Activated CD4-positive, alpha-beta T cell treated with anti-CD3 and anti-CD28 coated beads for 36 hours (primary cell): ENCODE measurements at regions not wholly inside any gene's neighbourhood (a gene's known extent, or its start where the extent isn't known, plus 50 kb on each side); places are given as distances from the start of the nearest gene placed in this dataset.
"Not testable (repeated sequence)": the region's sequence is repeated elsewhere in the genome, so short reads cannot be mapped to it uniquely, and the experiment has no call there.

Experiments used
- ATAC-seq: fragments of 200-7000 bp; cut with Tn5 transposase; one replicate; pipeline ENCODE4 v1.10.0; 2021; ENCODE audit warnings: mild to moderate bottlenecking, moderate library complexity
- CTCF ChIA-PET: fragments of 350-600 bp; sonication (Branson Sonifier 250); formaldehyde crosslinking; loops from one replicate; lab custom pipeline; 2021; ENCODE audit warnings: antibody characterized with exemption; lab: Charles Lee
- POLR2A ChIA-PET: fragments of 350-600 bp; sonication (Branson Sonifier 250); formaldehyde crosslinking; loops from one replicate; lab custom pipeline; 2021; ENCODE audit warnings: antibody characterized with exemption, inconsistent platforms; lab: Charles Lee
- DNase-seq: peaks from one replicate; pipeline ENCODE4 v3.0.0-alpha.2; 2020
- H3K27ac Mint-ChIP-seq: one replicate; pipeline ENCODE4 v1.8.0; 2021; ENCODE audit warnings: mixed read lengths
- H3K27me3 Mint-ChIP-seq: one replicate; pipeline ENCODE4 v1.8.0; 2021; ENCODE audit warnings: mixed read lengths
- H3K36me3 Mint-ChIP-seq: one replicate; pipeline ENCODE4 v1.8.0; 2021; ENCODE audit warnings: low read depth, mixed read lengths
- H3K4me1 Mint-ChIP-seq: one replicate; pipeline ENCODE4 v1.8.0; 2021; ENCODE audit warnings: mixed read lengths
- H3K4me3 Mint-ChIP-seq: one replicate; pipeline ENCODE4 v1.8.0; 2021; ENCODE audit warnings: mild to moderate bottlenecking, moderate library complexity, mixed read lengths
- H3K9me3 Mint-ChIP-seq: one replicate; pipeline ENCODE4 v1.8.0; 2021; ENCODE audit warnings: low read depth, mixed read lengths
- intact Hi-C, 2 experiments: fragments of 100-400 bp; cut with DNase I in 1 of 2; cut with micrococcal nuclease in 1 of 2; formaldehyde crosslinking; loops; one replicate each; pipeline versions ENCODE4 v1.14.2 to v1.15.1; 2022 to 2024; cut with DNase I, micrococcal nuclease

DNA sequence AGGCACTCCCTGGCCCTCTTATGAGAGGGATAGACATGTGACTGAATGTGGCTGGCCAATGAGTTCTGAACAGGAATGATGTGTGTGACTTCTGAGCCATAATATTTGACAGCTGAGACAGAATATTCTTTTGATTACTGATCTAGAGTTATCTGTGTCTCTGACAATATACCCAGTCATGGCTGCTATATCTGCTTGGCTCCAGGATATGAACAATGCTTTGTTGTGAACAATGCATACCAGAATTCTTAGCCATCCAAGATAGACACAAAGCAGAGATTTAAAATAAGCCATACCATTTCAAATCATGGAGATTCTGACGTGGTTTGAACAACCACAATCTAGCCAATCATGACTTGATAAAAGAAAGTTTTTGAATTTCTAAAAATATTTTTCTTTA is 840.3 kb upstream of the SEMA6A start:
- Mint-ChIP-seq H3K27ac (no peak overlapping the region), H3K27me3 (no peaks in the 10 kb centered on the region), H3K4me1 (no peaks in the 10 kb centered on the region), H3K9me3 (peaks cover 1% of the 10 kb centered on the region), H3K36me3 (no peaks in the 10 kb centered on the region), H3K4me3 (no peak overlapping the region)
- ATAC-seq (no peak), DNase-seq (no peak)
- ChIA-PET POLR2A (no interaction called here), CTCF (no interaction called here)
- intact Hi-C loops = no loop called here

DNA sequence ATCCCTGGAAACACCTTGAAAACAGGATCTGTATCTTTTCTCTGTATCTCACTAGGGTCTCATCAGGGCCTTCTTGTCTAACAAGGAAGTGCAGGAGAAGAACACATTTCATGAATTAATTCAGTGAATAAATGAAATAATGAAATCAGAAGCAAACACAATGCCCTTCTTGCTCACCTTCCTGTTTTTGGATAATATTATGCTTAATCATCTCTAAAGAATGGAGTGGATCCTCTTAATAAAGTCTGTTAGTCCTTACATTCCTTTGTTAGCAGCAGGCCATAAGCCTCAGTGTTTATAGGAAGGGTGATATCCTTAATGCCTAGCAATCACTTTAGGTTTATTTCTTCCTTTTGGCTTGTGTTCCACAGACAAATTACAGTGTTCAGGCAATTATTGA is 837.1 kb upstream of the SEMA6A start:
- intact Hi-C loops = no loop called here
- Mint-ChIP-seq H3K9me3 (peaks cover 1% of the 10 kb centered on the region), H3K4me3 (no peak overlapping the region), H3K4me1 (no peaks in the 10 kb centered on the region), H3K27ac (no peak overlapping the region), H3K27me3 (no peaks in the 10 kb centered on the region), H3K36me3 (no peaks in the 10 kb centered on the region)
- DNase-seq (no peak), ATAC-seq (no peak)
- POLR2A ChIA-PET = no interaction called here
- CTCF ChIA-PET = no interaction called here

DNA sequence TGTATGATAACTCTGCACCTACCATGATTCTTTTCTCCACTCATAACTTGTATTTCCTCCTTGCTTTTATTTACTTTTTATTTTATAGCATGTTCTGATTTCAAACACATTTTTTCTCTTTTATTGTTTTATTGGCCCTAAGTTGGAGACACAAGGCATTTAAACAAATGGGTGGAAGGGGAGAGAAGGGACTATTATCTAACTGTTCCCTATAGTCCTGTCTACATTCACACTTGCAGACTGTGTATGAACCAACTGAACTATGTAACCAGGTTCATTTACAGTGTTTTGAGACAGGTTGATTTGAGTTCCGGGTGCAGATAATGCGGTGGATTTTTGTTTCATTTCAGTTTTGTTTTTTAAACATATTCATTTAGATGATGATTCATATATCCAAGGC is 830.6 kb upstream of the SEMA6A start:
- H3K27ac Mint-ChIP-seq = no peak overlapping the region
- intact Hi-C loops = no loop called here
- H3K9me3 Mint-ChIP-seq = peaks cover 2% of the 10 kb centered on the region
- ChIA-PET CTCF (no interaction called here), POLR2A (no interaction called here)
- H3K36me3 Mint-ChIP-seq = no peaks in the 10 kb centered on the region
- no peak overlapping the region for H3K4me3 Mint-ChIP-seq
- DNase-seq (no peak), ATAC-seq (no peak)
- no peaks in the 10 kb centered on the region for H3K4me1 Mint-ChIP-seq
- no peaks in the 10 kb centered on the region for H3K27me3 Mint-ChIP-seq

DNA sequence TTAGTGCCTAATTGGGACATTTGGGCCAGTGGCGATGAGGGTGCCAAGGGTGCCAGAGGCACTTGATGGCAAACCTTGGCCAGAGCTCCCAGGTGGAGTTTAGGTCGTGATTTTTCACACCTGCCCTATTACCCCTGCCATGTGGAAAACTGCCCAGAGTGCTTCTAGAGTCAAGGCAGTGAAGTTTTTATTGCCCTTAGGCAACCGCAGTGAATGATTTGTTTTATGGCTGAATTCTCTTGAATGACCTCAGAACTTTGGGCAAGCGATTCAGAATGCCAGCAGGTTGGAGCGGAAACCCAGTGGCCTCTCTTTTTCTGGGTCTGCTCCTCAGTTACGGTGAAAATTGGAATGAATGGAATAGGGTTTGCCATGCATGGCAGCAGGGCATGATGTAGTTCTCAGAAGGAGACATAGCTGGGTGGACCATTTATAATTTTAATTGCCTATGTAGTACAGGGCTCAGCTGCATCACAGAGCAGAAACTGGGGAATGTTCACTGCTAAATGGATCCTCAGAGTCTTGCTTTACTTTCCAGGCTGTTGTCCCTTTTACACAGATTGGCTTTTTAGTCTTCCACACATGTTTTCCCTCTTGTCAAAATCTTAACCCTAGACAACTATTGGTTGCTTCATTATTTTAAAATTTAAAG is 820.0 kb upstream of the SEMA6A start:
- ChIA-PET CTCF (no interaction called here), POLR2A (no interaction called here)
- Mint-ChIP-seq H3K36me3 (no peaks in the 10 kb centered on the region), H3K9me3 (no peaks in the 10 kb centered on the region), H3K27me3 (no peaks in the 10 kb centered on the region), H3K27ac (no peak overlapping the region), H3K4me1 (no peaks in the 10 kb centered on the region), H3K4me3 (no peak overlapping the region)
- DNase-seq (no peak), ATAC-seq (no peak)
- intact Hi-C loops = no loop called here

DNA sequence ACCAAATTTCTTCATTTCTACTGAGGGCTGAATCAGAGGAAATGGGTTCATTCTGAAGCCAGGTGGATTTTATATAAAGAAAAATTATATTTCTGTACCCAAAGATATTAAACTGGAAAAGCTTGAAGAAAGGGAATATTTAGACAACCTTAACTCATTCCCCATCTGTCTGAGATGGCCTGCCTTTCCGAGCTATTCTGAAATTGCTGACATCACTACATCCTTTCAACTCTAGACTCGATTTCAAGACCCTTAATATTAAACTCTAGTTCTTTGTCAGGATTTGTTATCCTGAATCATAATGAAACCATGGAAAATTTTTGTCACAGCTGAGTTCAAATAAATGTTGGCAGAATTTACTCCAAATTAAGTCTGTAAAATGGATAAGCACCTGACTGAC is 818.5 kb upstream of the SEMA6A start:
- intact Hi-C loops = no loop called here

DNA sequence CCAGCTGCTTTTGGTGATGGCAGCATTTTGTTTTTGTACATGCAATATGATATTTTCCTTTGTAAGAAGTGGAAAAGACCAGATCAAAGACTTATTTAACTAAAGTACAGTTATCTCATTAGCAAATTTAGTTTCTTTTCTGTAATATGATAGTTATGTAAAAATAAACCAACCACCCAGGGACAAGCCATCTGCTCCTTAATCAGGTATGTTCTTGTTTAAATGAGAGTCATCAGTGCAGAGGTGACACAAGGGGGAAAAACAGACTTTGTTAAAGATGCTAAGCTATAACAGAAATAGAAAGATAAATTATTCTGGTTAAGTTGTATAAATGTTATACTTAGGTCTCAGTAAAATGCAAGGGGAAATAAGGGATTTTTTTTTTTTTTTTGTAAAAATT is 805.7 kb upstream of the SEMA6A start:
- POLR2A ChIA-PET = no interaction called here
- Mint-ChIP-seq H3K27ac (no peak overlapping the region), H3K9me3 (peaks cover 3% of the 10 kb centered on the region), H3K36me3 (no peaks in the 10 kb centered on the region), H3K4me3 (no peak overlapping the region), H3K27me3 (no peaks in the 10 kb centered on the region), H3K4me1 (no peaks in the 10 kb centered on the region)
- intact Hi-C loops = no loop called here
- CTCF ChIA-PET = no interaction called here
- DNase-seq = no peak
- ATAC-seq = no peak

More for the DNA sequence above, 818.5 kb upstream of the SEMA6A start:
- ATAC-seq (no peak), DNase-seq (no peak)
- CTCF ChIA-PET = no interaction called here
- Mint-ChIP-seq H3K36me3 (no peaks in the 10 kb centered on the region), H3K27me3 (no peaks in the 10 kb centered on the region), H3K4me1 (no peaks in the 10 kb centered on the region), H3K27ac (no peak overlapping the region), H3K9me3 (no peaks in the 10 kb centered on the region), H3K4me3 (no peak overlapping the region)
- POLR2A ChIA-PET = no interaction called here

DNA sequence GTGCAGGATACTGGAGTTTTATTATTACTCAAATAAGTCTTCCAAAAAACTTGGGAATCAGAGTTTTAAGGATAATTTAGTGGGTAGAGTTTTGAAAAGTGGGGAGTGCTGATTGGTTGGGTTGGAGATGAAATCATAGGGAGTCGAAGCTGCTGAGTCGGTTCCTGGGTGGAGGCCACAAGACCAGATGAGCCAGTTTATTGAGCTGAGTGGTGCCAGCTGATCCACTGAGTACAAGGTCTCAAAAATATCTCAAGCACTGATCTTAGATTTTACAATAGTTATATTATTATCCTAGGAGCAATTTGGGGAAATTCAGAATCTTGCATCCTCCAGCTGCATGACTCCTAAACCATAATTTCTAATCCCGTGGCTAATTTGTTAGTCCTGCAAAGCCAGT is 804.9 kb upstream of the SEMA6A start:
- no peak for ATAC-seq
- DNase-seq = no peak
- no peaks in the 10 kb centered on the region for H3K36me3 Mint-ChIP-seq
- no peak overlapping the region for H3K27ac Mint-ChIP-seq
- no peak overlapping the region for H3K4me3 Mint-ChIP-seq
- intact Hi-C loops = no loop called here
- H3K27me3 Mint-ChIP-seq = no peaks in the 10 kb centered on the region
- H3K9me3 Mint-ChIP-seq = peaks cover 3% of the 10 kb centered on the region
- CTCF ChIA-PET = no interaction called here
- POLR2A ChIA-PET = no interaction called here
- no peaks in the 10 kb centered on the region for H3K4me1 Mint-ChIP-seq

DNA sequence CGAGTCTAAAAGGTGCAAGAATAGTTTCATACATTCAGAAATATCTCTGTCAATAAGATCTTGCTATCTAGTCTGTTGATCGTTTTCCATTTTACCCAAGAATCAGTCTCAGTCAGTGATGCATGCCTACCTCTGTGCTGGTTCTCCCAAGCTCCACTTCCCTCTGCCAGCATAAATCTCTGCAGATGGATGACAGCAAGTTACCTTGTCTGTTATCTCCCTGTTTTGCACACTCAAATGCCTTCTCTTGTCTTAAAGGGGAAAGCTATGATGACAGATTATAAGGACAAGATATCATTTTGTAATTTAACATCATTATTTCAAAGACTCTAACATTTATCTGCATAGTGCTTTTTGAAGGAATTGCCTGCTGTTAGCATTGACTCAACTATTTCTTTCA is 802.1 kb upstream of the SEMA6A start:
- no peak overlapping the region for H3K27ac Mint-ChIP-seq
- H3K4me1 Mint-ChIP-seq = no peaks in the 10 kb centered on the region
- ATAC-seq = no peak
- H3K27me3 Mint-ChIP-seq = no peaks in the 10 kb centered on the region
- intact Hi-C loops = no loop called here
- H3K9me3 Mint-ChIP-seq = no peaks in the 10 kb centered on the region
- H3K36me3 Mint-ChIP-seq = no peaks in the 10 kb centered on the region
- ChIA-PET CTCF (no interaction called here), POLR2A (no interaction called here)
- H3K4me3 Mint-ChIP-seq = no peak overlapping the region
- DNase-seq = no peak

DNA sequence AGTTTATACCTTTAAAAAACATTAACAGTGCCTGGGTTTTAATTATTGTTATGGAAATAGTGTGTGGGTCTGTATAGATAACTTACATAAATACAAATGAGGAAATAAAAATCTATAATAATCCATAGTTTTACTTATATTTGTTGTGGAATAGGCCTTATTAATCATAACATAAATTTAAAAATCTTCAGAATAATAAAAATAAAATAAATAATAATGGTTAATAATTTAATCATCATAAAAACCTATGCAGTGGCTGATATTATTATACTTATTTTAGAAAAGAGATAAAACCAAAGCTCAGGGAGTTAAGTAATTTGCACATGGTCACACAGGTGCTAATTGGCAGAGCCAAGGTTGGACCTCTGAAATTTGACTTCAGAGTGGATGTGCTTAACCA is 785.3 kb upstream of the SEMA6A start:
- ChIA-PET CTCF (interaction anchor here (0.6 kb wide), 1 partner anchor 64 kb away, joined by 3 read pairs; no protein-coding TSS in a partner anchor), POLR2A (no interaction called here)
- intact Hi-C loops = no loop called here
- no peak overlapping the region for H3K27ac Mint-ChIP-seq
- ATAC-seq (no peak), DNase-seq (no peak)
- no peak overlapping the region for H3K4me3 Mint-ChIP-seq
- H3K4me1 Mint-ChIP-seq = no peaks in the 10 kb centered on the region
- peaks cover 5% of the 10 kb centered on the region for H3K9me3 Mint-ChIP-seq
- H3K36me3 Mint-ChIP-seq = no peaks in the 10 kb centered on the region
- H3K27me3 Mint-ChIP-seq = no peaks in the 10 kb centered on the region

DNA sequence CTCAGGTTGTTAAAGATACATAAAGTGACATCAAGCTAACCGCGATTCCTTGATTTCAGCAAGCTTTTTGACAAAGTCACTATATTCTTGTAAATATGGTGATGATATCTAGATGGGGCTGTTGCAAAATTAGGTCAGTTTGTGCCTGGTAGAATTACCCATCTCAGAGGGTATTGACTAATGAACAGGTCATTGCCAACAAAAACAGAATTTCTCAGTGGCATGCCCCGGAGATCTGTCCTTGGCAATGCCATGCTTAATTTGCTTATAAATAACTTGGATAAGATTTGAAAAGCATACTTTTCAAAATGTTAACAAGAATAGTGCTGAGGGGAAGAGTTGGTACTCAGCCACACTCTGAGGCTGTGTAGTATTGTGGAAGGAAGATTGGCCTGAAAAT is 783.3 kb upstream of the SEMA6A start:
- no peaks in the 10 kb centered on the region for H3K36me3 Mint-ChIP-seq
- no peaks in the 10 kb centered on the region for H3K27me3 Mint-ChIP-seq
- DNase-seq = no peak

DNA sequence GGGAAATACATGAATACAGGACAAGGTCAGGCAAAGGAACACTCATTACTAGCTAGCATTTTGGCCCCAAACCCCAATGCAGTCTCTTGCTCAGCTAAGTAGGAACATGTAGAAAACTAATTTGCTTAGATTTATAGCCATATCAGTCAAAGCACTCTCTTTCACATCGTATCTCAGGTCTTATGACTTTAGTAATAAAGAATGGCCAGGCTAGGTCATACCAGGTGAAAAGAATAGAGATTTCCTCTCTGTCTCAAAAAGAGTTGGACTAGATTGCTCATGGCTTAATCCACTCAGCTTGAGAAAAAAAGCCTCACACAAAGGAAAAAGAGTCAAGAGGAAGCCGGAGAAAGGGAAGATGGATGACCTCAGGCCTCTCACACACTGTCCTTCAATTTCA is 772.7 kb upstream of the SEMA6A start:
- no peaks in the 10 kb centered on the region for H3K27me3 Mint-ChIP-seq
- H3K9me3 Mint-ChIP-seq = no peaks in the 10 kb centered on the region
- ChIA-PET POLR2A (no interaction called here), CTCF (no interaction called here)
- H3K27ac Mint-ChIP-seq = no peak overlapping the region
- no peaks in the 10 kb centered on the region for H3K36me3 Mint-ChIP-seq
- DNase-seq = no peak
- no peak for ATAC-seq
- intact Hi-C loops = no loop called here
- H3K4me1 Mint-ChIP-seq = no peaks in the 10 kb centered on the region
- no peak overlapping the region for H3K4me3 Mint-ChIP-seq

More for the DNA sequence above, 783.3 kb upstream of the SEMA6A start:
- Mint-ChIP-seq H3K9me3 (peaks cover 4% of the 10 kb centered on the region), H3K27ac (no peak overlapping the region), H3K4me1 (no peaks in the 10 kb centered on the region), H3K4me3 (no peak overlapping the region)
- ChIA-PET CTCF (no interaction called here), POLR2A (no interaction called here)
- no peak for ATAC-seq
- intact Hi-C loops = no loop called here

DNA sequence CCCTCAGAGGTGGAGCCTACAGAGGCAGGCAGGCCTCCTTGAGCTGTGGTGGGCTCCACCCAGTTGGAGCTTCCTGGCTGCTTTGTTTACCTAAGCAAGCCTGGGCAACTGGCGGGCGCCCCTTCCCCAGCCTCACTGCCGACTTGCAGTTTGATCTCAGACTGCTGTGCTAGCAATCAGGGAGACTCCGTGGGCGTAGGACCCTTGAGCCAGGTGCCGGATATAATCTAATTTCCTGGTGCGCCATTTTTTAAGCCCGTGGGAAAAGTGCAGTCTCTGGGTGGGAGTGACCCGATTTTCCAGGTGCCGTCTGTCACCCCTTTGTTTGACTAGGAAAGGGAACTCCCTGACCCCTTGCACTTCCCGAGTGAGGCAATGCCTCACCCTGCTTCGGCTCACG is 769.1 kb upstream of the SEMA6A start:
- CTCF ChIA-PET, H3K27me3 Mint-ChIP-seq, H3K4me1 Mint-ChIP-seq, H3K27ac Mint-ChIP-seq, DNase-seq, H3K36me3 Mint-ChIP-seq, H3K9me3 Mint-ChIP-seq, H3K4me3 Mint-ChIP-seq, POLR2A ChIA-PET, ATAC-seq, intact Hi-C loops: not testable (repeated sequence)
